ENCODE measurements at regions not wholly inside any gene's neighbourhood (a gene's known extent, or its start where the extent isn't known, plus 50 kb on each side); places are given as distances from the start of the nearest gene placed in this dataset.

GRCh38 chr4:23602720-23603119 is 287.1 kb downstream of the PPARGC1A start:
- no peak overlapping the region for H3K4me3 ChIP-seq
- TF ChIP-seq, protein P1, sequence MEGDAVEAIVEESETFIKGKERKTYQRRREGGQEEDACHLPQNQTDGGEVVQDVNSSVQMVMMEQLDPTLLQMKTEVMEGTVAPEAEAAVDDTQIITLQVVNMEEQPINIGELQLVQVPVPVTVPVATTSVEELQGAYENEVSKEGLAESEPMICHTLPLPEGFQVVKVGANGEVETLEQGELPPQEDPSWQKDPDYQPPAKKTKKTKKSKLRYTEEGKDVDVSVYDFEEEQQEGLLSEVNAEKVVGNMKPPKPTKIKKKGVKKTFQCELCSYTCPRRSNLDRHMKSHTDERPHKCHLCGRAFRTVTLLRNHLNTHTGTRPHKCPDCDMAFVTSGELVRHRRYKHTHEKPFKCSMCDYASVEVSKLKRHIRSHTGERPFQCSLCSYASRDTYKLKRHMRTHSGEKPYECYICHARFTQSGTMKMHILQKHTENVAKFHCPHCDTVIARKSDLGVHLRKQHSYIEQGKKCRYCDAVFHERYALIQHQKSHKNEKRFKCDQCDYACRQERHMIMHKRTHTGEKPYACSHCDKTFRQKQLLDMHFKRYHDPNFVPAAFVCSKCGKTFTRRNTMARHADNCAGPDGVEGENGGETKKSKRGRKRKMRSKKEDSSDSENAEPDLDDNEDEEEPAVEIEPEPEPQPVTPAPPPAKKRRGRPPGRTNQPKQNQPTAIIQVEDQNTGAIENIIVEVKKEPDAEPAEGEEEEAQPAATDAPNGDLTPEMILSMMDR (IDR thresholded peaks at IDR 0.05): no peak
- ATAC-seq (no peak), DNase-seq (no peak)
- H3K27ac ChIP-seq: no peak overlapping the region
- H3K9me3 ChIP-seq: no peaks in the 10 kb centered on the region
- H3K4me1 ChIP-seq: no peaks in the 10 kb centered on the region
- intact Hi-C loops (cut with DNase I): no loop called here
- 38 to 66% (median 44%) methylated on average over 2 of the region's 2 CpGs for WGBS, 3 donors
- H3K36me3 ChIP-seq (ENCODE audit: insufficient read depth in 1 of 2, low read depth in 1 of 2): no peaks in the 10 kb centered on the region
- no peaks in the 10 kb centered on the region for H3K27me3 ChIP-seq (ENCODE audit: insufficient read depth in 3 of 3, low read length in 2 of 3)

GRCh38 chr4:23594125-23594524 is 295.7 kb downstream of the PPARGC1A start:
- Histone ChIP-seq H3K4me3 (no peak overlapping the region), H3K27me3 (ENCODE audit: insufficient read depth in 3 of 3, low read length in 2 of 3) (no peaks in the 10 kb centered on the region), H3K4me1 (no peaks in the 10 kb centered on the region), H3K9me3 (no peaks in the 10 kb centered on the region), H3K36me3 (ENCODE audit: insufficient read depth in 1 of 2, low read depth in 1 of 2) (no peaks in the 10 kb centered on the region), H3K27ac (no peak overlapping the region)
- TF ChIP-seq, protein P1 (IDR thresholded peaks at IDR 0.05): no peak
- 46 to 64% (median 62%) methylated on average over 3 of the region's 3 CpGs for WGBS, 3 donors
- no peak for ATAC-seq
- intact Hi-C loops (cut with DNase I): no loop called here
- no peak for DNase-seq

DNA sequence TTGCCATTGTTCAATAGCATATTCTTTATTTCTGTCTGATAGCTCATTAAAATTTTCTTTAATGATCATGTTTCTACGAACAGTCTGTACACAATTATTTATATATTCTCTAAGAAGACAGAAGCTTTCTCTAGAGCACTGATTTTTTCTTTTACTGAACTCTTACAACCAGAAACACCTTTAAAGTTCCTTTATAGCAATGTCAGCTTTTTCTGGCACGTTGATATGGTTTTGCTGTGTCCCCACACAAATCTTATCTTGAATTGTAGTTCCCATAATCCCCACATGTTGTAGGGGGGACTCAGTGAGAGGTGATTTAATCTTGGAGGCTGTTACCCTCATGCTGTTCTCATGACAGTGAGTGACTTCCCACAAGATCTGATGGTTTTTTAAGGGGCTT is 299.4 kb downstream of the PPARGC1A start:
- 52 to 81% (median 75%) methylated on average over 2 of the region's 2 CpGs for WGBS, 3 donors
- Histone ChIP-seq H3K27me3 (ENCODE audit: insufficient read depth in 3 of 3, low read length in 2 of 3) (no peaks in the 10 kb centered on the region), H3K4me1 (no peaks in the 10 kb centered on the region), H3K27ac (no peak overlapping the region), H3K4me3 (no peak overlapping the region), H3K36me3 (ENCODE audit: insufficient read depth in 1 of 2, low read depth in 1 of 2) (no peaks in the 10 kb centered on the region), H3K9me3 (no peaks in the 10 kb centered on the region)
- ATAC-seq (no peak), DNase-seq (no peak)
- TF ChIP-seq, protein P1 (IDR thresholded peaks at IDR 0.05): no peak
- intact Hi-C loops (cut with DNase I): no loop called here

GRCh38 chr4:23584024-23584423 is 305.8 kb downstream of the PPARGC1A start:
- Histone ChIP-seq H3K9me3 (no peaks in the 10 kb centered on the region), H3K4me1 (peaks cover 27% of the 10 kb centered on the region), H3K36me3 (ENCODE audit: insufficient read depth in 1 of 2, low read depth in 1 of 2) (no peaks in the 10 kb centered on the region), H3K4me3 (peak overlapping the region; percentile 2), H3K27me3 (ENCODE audit: insufficient read depth in 3 of 3, low read length in 2 of 3) (no peaks in the 10 kb centered on the region), H3K27ac (peak overlapping the region; percentile 43)
- 11 to 19% (median 14%) methylated on average over 3 of the region's 3 CpGs for WGBS, 3 donors
- intact Hi-C loops (cut with DNase I): loop anchor here in 1 of 2 donors (10.0 kb wide), 1 partner anchor 219 kb away; no protein-coding TSS in a partner anchor
- TF ChIP-seq, protein P1 (IDR thresholded peaks at IDR 0.05): no peak
- ATAC-seq (no peak), DNase-seq (no peak)

DNA sequence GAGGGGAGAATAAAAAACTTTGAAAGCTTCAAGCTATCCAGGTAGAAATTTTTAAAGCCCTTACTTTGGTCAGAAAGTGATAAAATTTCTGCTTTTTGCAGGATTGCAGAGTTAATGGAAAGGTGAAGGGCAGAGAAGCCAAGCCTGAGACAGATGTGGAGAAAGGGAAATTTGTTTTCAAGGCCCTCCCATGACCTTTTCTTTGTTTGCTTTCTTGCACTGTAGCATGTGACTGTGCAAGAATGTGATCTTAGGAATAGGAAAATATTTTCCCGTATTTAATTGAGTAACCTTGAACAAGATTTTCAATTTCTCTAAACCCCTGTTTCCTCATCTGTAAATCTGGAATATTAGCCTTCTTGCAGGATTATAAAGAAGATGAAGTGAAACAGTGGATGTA is 307.2 kb downstream of the PPARGC1A start:
- DNase-seq (no peak), ATAC-seq (no peak)
- Histone ChIP-seq H3K4me1 (peaks cover 27% of the 10 kb centered on the region), H3K36me3 (ENCODE audit: insufficient read depth in 1 of 2, low read depth in 1 of 2) (no peaks in the 10 kb centered on the region), H3K9me3 (no peaks in the 10 kb centered on the region), H3K27ac (peak overlapping the region; percentile 43), H3K4me3 (no peak overlapping the region), H3K27me3 (ENCODE audit: insufficient read depth in 3 of 3, low read length in 2 of 3) (no peaks in the 10 kb centered on the region)
- TF ChIP-seq, protein P1 (IDR thresholded peaks at IDR 0.05): no peak
- intact Hi-C loops (cut with DNase I): loop anchor here in 1 of 2 donors (10.0 kb wide), 1 partner anchor 218 kb away; no protein-coding TSS in a partner anchor
- 26 to 59% (median 38%) methylated on average over 1 of the region's 1 CpG for WGBS, 3 donors

Measured in psoas muscle (tissue), 7 donors.